Body of pancreas (tissue), 4 donors: ENCODE measurements at regions not wholly inside any gene's neighbourhood (a gene's known extent, or its start where the extent isn't known, plus 50 kb on each side); places are given as distances from the start of the nearest gene placed in this dataset.

Experiments used
- ATAC-seq: fragments of 150-250 bp; one replicate; pipeline ENCODE4 v1.9.1; 2016
- DNase-seq, 4 donors: peaks; one replicate each; pipeline ENCODE4 v3.0.0-alpha.2; 2019
- H3K27ac ChIP-seq, 4 donors: fragments of 200-600 bp; sonication (generic); 1 replicate in 3 of 4; 2 replicates in 1 of 4; pipeline versions ENCODE4 v1.5.1 to v1.6.1; 2016 to 2019; ENCODE audit warnings: mild to moderate bottlenecking in 1 of 4, mixed read lengths in 1 of 4, moderate library complexity in 1 of 4
- H3K27me3 ChIP-seq, 2 donors: fragments of 200-600 bp; sonication (generic); one replicate each; pipeline ENCODE4 v1.6.0; 2016; ENCODE audit warnings: mild to moderate bottlenecking in 1 of 2
- H3K36me3 ChIP-seq, 2 donors: fragments of 200-600 bp; sonication (generic); replicated peaks in 1 of 2; 2 replicates each; pipeline ENCODE4 v1.5.1; 2016; ENCODE audit warnings: low read depth in 2 of 2; ENCODE audit not compliant: insufficient read depth in 1 of 2
- H3K4me1 ChIP-seq: fragments of 200-600 bp; sonication (generic); one replicate; pipeline ENCODE4 v1.6.0; 2016
- H3K4me3 ChIP-seq, 2 donors: fragments of 200-600 bp; sonication (generic); 1 replicate in 1 of 2; 2 replicates in 1 of 2; pipeline ENCODE4 v1.5.1; 2016 to 2019
- H3K9me3 ChIP-seq, 3 donors: fragments of 200-600 bp; sonication (generic); 1 replicate in 2 of 3; 2 replicates in 1 of 3; pipeline ENCODE4 v1.5.1; 2016
- CTCF ChIP-seq, 7 experiments: fragments of 450-650 bp in 4 of 7; fragments of 200-600 bp in 3 of 7; sonication (generic) in 3 of 7; IDR thresholded peaks; one replicate each; pipeline ENCODE4 v1.5.1; 2016 to 2019; ENCODE audit warnings: antibody characterized with exemption in 7 of 7
- POLR2A ChIP-seq, 3 donors: fragments of 450-650 bp; IDR thresholded peaks; one replicate each; pipeline ENCODE4 v1.6.1; 2016; ENCODE audit warnings: antibody characterized with exemption in 3 of 3, mild to moderate bottlenecking in 2 of 3
- WGBS, 2 donors: methylation state at CpG; one replicate each; pipeline ENCODE4 v1.1.5; 2017; 5-methylcytosine and 5-hydroxymethylcytosine counted together
- intact Hi-C: fragments of 100-400 bp; cut with DNase I; formaldehyde crosslinking; loops from one replicate; pipeline ENCODE4 v1.15.1; 2023

- no peak for ATAC-seq
Observed at GRCh38 chr7:13540429-13540828, 449.0 kb downstream of the ETV1 start.

GRCh38 chr7:13541326-13541725 is 448.1 kb downstream of the ETV1 start:
- H3K27ac ChIP-seq = no peak overlapping the region
- no peaks in the 10 kb centered on the region for H3K27me3 ChIP-seq
- H3K4me3 ChIP-seq = no peak overlapping the region
- ATAC-seq (no peak), DNase-seq (no peak)
- TF ChIP-seq CTCF (IDR thresholded peaks at IDR 0.05) = no peak
- TF ChIP-seq POLR2A (IDR thresholded peaks at IDR 0.05) = no peak
- intact Hi-C loops = no loop called here
- H3K9me3 ChIP-seq = no peaks in the 10 kb centered on the region
- no peaks in the 10 kb centered on the region for H3K36me3 ChIP-seq
- H3K4me1 ChIP-seq = no peaks in the 10 kb centered on the region

More at GRCh38 chr7:13540429-13540828, 449.0 kb downstream of the ETV1 start:
- H3K4me1 ChIP-seq = no peaks in the 10 kb centered on the region
- no peak overlapping the region for H3K27ac ChIP-seq
- H3K27me3 ChIP-seq = no peaks in the 10 kb centered on the region
- H3K9me3 ChIP-seq = no peaks in the 10 kb centered on the region
- DNase-seq = no peak
- WGBS, 2 donors = 52 to 92% methylated on average over 1 of the region's 1 CpG
- no peak for TF ChIP-seq CTCF (IDR thresholded peaks at IDR 0.05)
- no peak for TF ChIP-seq POLR2A (IDR thresholded peaks at IDR 0.05)
- intact Hi-C loops = no loop called here
- H3K36me3 ChIP-seq = no peaks in the 10 kb centered on the region
- no peak overlapping the region for H3K4me3 ChIP-seq

DNA sequence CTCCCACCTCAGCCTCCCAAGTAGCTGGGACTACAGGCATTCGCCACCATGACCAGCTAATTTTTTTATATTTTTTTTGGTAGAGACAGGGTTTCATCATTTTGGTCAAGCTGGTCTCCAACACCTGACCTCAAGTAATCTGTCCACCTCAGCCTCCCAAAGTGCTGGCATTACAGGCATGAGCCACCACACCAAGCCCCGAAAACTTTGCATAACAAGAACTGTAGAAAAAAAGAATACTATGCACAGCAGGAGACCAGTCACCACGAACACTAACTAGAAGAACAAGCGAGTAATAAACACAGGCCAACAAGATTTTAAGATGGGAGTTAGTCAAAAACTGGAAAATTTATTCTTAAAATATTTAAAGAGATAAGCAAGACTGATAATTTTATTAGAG is 447.0 kb downstream of the ETV1 start:
- TF ChIP-seq CTCF (IDR thresholded peaks at IDR 0.05) = no peak
- no peak for TF ChIP-seq POLR2A (IDR thresholded peaks at IDR 0.05)
- intact Hi-C loops = no loop called here
- no peaks in the 10 kb centered on the region for H3K27me3 ChIP-seq
- no peaks in the 10 kb centered on the region for H3K4me1 ChIP-seq
- DNase-seq (no peak), ATAC-seq (no peak)
- no peak overlapping the region for H3K4me3 ChIP-seq
- no peaks in the 10 kb centered on the region for H3K9me3 ChIP-seq
- H3K27ac ChIP-seq = no peak overlapping the region
- 91 to 93% methylated on average over 4 of the region's 4 CpGs for WGBS, 2 donors
- no peaks in the 10 kb centered on the region for H3K36me3 ChIP-seq

DNA sequence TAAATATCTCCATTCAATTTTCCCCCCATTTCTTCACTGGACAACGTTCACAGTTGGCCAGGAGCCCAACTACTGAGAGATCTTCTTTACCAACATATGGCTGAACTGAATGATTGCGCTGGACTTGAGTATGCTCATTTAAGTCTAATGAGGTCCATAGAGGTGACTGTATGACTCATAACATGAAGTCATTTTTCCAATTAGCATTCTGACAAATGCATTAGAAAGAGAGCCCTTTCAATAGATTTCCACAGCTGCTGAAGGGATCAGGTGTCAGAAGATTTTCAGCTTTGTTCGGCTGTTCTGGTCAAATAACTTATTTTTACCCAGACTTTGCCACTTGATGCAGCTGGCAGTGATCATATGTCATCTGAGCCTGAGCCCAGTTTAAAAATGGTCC is 438.0 kb downstream of the ETV1 start:
- ATAC-seq (no peak), DNase-seq (no peak)
- no peaks in the 10 kb centered on the region for H3K9me3 ChIP-seq
- H3K4me1 ChIP-seq = no peaks in the 10 kb centered on the region
- no peak overlapping the region for H3K4me3 ChIP-seq
- 67 to 71% methylated on average over 3 of the region's 3 CpGs for WGBS, 2 donors
- no peak overlapping the region for H3K27ac ChIP-seq
- H3K36me3 ChIP-seq = no peaks in the 10 kb centered on the region
- H3K27me3 ChIP-seq = no peaks in the 10 kb centered on the region
- TF ChIP-seq POLR2A (IDR thresholded peaks at IDR 0.05) (no peak), CTCF (IDR thresholded peaks at IDR 0.05) (no peak)
- intact Hi-C loops = no loop called here

DNA sequence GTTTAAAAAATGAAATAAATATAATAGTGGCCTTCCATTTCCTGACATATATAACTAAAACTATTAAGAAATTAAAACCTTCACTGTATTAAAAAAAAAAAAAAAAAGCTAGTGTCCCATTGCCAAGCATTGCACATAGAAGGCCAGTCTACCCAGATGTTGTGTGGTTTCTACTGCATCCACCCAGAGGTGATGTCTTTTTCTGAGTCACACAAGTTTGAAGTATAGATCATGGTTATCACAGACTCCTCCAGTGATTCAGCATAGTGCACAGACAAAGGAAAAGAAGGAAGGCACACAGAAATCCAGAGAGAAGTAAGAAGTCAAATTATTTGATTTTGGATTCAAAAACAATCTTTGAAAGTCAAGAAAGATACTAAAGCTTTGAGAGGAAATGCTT is 429.0 kb downstream of the ETV1 start:
- DNase-seq (no peak), ATAC-seq (no peak)
- H3K9me3 ChIP-seq = no peaks in the 10 kb centered on the region
- TF ChIP-seq POLR2A (IDR thresholded peaks at IDR 0.05) = no peak
- TF ChIP-seq CTCF (IDR thresholded peaks at IDR 0.05) = no peak
- no peak overlapping the region for H3K4me3 ChIP-seq
- no peaks in the 10 kb centered on the region for H3K27me3 ChIP-seq
- no peak overlapping the region for H3K27ac ChIP-seq
- intact Hi-C loops = no loop called here
- H3K36me3 ChIP-seq = no peaks in the 10 kb centered on the region
- H3K4me1 ChIP-seq = no peaks in the 10 kb centered on the region
